Islet of Langerhans (tissue), 1 donor: ENCODE measurements at regions not wholly inside any gene's neighbourhood (a gene's known extent, or its start where the extent isn't known, plus 50 kb on each side); places are given as distances from the start of the nearest gene placed in this dataset.

Experiments used
- FAIRE-seq: peaks from one replicate; lab custom pipeline; 2011; peaks lifted over from hg19 to GRCh38; lab: Jason Lieb, UNC

DNA sequence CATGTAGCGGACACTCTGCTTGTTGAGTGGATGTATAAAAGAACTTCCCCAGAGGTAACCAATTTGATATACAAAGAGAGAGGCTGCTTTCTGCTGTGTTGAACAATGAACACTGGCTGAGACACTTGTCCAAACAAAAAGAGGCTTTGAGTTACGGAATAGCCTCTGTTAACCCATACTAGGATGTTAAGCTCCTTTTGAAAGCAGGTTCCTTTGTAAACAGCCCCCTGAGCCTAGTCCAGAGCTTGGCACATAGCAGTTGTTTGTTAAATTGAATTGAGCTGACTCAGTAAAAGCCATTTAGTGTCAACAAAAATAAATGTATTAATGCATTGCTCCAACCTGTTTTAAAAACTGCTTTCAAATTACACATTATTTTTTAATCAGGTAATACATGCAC lies 200.1 kb downstream of the MZT1 start:
- FAIRE-seq: no peak

GRCh38 chr13:72523593-72523992 lies 203.8 kb downstream of the MZT1 start:
- FAIRE-seq: no peak

DNA sequence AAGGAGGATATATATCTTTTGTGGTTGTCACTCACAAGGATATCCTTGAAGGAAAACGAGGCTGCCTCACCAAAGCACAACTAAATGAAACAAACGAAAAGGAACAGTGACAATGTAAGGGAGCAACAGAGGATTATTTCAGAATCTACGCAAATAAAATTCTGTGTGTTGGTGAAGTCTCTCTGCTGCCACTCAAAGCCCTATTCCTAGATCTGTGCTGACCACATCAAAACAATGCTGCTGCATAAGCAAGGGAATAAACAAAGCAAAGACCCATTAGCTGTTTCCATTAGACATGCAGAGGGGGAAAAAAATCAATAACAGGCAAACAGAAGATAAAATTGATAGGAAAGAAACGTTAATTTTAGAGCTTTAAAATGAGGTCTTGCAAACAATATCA lies 204.4 kb downstream of the MZT1 start:
- FAIRE-seq: no peak

DNA sequence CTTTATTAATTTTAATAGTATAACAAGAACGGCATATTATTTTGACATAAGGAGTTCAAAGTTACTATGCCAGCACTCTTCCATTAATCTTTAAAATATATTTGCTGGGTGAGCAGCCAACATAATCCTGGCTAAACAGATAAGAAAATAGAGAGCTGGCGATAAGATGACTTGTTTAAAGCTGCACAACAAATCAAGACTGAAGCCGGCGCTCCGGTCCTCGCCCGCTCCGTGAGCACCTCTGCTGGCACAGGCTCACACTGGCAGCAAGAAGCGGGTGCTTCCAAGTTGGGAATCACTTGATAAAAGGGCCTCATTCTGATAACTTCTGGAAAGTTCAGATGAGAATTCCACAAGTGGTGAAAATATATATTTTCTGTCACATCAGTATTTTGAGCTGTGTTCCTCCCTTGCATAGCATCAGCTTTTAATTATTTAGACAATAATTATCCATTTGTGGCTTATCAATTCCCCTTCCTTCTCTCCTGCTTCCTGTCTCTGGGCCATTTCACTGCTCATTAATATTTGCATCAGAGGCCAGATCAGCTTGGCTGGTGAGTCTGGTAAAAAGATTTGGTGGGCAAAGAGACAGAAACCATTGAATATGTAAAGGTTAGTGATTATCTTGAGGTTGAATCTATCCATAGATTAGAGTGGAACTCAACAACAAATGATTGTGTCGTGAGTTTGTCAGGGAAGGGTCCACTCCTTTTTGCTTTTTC lies 205.3 kb downstream of the MZT1 start:
- FAIRE-seq: no peak

DNA sequence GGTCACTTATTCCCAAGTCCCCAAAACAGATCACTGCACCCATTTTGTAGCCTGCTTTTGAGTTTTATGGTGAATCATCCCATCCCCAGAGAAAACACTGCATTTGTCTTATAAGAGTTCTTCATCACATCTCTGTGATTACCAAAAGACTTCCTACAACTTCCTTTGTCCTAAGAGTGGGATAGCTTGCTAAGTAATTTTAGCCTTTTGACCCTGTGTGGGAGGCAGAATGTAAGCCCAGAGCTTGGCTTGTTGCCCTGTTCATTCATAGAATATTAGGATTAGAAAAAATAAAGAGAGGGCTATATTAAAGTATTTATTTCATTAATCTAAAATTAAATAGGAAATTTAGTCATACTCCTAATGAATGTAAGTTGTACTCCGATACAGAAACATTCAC lies 213.3 kb downstream of the MZT1 start:
- no peak for FAIRE-seq

DNA sequence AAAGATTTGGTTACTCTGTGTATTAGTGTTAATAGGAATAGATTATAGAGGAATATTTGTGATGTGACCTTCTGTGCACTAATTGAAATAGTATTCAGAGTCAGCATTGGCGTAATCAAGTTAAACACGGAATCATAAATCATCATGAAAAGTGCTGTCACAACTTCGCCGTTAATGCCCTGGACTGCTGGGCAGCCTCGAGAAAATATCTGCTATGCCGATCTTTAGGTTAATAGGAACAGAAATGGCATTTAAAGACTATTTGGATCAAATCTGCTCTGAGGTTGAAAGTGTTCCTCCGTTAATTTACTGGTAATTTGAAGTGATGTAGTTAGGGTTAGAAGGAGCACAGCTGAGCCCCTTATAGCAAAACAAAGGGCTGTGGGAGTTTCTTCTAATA lies 219.0 kb downstream of the MZT1 start:
- no peak for FAIRE-seq

GRCh38 chr13:72507416-72508199 lies 219.8 kb downstream of the MZT1 start:
- FAIRE-seq: peak; percentile 70

GRCh38 chr13:72506706-72507105 lies 220.7 kb downstream of the MZT1 start:
- no peak for FAIRE-seq

GRCh38 chr13:72505376-72505775 lies 222.1 kb downstream of the MZT1 start:
- no peak for FAIRE-seq

DNA sequence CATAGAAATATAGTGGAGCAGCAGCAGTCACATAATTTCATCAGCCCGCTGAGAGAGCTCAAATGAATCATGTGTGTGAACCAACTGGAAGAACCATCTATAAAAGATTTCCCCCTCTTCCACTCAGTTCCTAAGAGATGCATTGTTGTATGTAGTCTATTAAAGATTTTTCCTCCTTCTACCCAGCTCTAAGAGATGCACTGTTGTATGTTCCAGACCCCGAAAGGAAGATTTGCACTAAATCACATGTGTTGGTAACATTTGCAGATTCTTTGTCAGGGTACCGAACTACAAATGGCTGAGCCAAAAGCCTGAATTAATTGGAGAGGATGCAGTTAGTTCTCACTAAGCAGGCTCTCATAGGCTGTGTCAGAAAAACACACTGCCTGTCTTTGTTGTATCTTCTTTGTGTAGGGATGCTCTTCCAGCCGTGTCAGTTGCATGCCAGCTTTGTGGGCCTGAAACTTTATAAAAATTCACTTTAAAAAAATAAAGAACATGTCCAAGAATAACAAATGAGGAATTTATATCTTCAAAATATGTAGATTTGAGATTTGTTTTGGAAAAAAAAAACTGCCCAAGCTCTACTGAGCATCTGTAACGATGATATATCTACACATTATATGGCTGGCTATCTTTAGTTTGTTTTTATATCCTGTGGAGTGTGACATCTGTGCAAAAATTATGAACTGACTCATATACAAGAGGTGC lies 223.1 kb downstream of the MZT1 start:
- no peak for FAIRE-seq

DNA sequence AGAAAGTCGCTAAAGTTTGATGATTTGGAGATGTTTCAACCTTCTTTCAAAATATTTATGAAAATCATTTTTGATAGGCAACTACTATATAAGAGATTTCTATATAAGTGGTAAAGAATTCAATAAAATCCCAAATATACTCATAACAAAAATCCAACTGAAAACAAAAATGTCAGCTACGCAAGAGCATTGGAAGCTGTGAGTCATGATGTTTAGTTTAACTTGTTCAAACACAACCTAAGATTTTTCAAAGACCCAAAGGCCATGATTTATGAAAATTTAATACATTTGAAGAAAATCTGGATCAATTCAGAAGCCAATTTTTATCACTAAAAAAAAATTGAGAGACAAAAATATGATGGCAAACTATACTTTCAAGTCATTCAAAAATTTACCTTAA lies 226.6 kb downstream of the MZT1 start:
- no peak for FAIRE-seq

DNA sequence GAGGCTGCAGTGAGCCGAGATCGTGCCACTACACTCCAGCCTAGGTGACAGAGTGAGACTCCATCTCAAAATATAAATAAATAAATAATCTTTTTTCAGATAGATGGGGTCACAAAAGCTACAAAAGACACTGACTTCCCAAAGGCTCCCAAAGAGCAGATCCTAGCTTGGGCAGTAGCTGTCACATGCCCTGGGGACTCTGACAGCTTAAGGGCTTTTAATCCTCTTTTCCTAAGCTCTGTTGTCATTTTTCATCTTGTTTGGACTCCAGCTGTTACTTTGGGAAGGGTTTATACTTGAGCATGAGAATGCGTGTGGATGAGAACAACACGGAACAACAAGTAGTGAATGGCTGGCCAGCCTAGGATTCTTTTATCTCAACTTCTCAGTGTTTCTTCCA lies 231.7 kb downstream of the MZT1 start:
- FAIRE-seq: no peak

DNA sequence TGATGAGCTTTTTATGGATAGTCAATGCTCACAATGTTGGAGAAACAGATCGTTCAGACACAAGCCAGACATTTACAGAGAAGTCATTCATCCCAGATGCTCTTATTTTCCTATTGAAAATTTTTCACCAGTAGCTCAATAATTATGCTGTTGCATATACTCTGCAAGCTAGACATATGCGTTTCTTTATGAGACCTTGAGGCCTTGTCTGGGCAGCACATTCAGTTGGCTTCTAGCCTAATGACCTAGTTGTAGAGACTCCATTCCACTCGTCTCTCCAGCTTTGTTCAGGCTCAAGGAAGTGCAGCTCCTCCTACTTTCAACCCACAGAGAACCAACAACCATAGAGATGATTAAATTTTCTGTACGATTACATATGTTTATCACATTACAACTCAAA lies 237.7 kb downstream of the MZT1 start:
- no peak for FAIRE-seq

GRCh38 chr13:72473321-72473720 lies 254.1 kb downstream of the MZT1 start:
- no peak for FAIRE-seq

DNA sequence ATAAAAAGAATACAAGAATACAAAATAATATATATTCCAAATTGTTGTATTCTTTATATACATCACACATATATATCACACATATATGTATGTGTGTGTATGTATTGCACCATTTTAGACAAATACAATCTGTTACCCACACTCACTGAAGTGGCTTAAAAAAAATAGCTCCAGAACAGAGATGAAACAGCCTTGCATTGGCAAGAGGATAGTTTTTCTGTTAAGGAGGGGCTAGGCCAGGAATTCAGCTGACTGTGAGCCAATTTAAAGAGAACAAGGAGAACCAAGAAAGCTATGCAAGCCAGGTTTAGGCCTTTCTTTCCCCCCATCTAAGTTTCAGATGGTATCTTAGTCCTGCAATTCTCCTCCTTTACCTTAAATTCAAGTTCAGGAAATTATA lies 257.5 kb downstream of the MZT1 start:
- no peak for FAIRE-seq

GRCh38 chr13:72463561-72463960 lies 263.9 kb downstream of the MZT1 start:
- no peak for FAIRE-seq

DNA sequence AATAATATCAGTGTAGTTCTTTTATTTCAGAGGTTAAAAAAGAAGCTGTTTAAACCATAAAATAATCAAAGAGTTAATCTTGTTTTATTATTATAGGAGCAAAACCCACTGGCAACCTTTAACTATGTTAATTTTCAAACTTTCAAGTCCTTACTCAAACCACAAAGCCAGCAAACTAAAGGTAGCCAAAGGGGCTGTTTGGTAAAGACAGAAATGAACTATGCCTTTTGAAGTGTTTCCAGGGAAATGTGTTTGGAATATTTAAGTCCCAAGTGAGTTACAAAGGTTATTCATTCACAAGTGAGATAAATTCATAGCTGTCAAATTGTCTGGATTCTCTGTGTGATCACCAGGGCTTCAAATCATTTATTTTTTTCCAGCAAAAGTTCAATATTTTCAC lies 264.7 kb downstream of the MZT1 start:
- FAIRE-seq: no peak

DNA sequence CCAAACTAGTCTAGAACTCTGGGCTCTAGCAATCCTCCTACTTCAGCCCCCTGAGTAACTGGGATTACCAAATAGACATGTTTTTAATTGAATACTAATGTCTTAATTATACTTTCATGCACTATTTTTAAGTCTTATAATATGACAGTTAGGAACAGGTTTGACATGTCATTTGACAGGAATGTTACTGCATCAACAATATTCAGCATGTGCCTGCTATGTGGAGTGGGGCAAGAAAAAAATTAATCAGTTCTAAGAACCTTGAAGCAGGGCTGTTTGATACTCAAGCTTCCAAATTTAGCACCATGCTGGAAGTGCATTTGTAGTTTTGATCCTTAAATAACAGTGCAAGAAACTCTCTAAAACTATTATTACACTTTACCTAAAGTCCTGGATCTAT lies 265.3 kb downstream of the MZT1 start:
- FAIRE-seq: no peak

DNA sequence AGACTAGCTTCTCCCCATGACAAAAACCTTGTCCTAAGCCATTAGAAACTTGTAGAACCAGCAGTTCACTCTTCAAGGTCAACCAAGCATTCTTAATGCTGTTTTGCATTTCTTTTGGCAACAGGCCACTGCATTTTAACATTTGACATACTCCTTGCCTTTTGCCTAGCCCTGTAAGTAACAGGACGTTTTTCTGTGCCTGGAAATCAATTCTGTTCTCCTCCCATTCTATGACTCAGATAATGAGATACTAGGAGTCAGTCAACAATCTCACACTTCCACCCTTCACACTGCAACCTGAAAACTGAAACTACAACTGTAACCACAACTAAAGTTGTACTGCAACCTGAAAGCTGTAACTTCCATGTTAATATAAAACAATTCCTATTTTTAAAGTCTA lies 268.7 kb downstream of the MZT1 start:
- no peak for FAIRE-seq

DNA sequence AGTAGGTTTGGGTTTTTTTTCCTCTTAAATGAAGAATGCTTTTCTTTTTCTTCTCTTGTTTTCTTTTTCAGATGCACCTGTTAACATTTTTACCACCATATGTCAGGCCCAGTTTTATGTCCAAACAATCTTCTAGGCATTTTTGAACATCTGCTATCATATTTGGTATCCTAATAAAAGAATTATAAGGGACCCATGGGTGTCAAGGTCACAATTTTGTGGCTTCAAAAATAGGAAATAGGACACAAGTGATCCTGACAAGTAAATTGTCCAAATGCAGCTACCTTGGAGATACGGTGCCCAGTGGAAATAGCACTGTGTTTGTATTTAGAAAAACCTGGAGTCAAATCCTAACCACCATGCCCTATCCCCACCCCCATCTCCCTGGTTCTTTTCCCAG lies 270.3 kb downstream of the MZT1 start:
- FAIRE-seq: no peak

DNA sequence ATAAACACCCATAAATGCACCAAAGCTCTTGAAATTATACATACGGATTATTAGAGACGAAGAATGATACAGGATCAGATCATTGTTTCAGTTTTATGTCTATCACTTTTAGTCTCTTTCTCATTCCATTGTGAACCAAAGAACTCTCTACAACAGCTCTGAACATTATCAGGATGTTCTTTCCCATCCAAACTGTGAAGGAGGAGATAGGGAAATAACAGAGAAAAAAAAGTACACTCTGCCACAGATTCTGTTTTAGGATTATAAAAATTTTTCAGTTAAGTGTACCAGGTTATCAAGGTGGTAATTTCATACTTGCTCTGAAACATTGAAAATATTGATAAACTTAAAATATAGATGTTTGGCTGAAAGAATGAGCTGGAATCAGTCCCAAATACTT lies 270.9 kb downstream of the MZT1 start:
- FAIRE-seq: no peak

GRCh38 chr13:72453161-72453560 lies 274.3 kb downstream of the MZT1 start:
- FAIRE-seq: no peak

DNA sequence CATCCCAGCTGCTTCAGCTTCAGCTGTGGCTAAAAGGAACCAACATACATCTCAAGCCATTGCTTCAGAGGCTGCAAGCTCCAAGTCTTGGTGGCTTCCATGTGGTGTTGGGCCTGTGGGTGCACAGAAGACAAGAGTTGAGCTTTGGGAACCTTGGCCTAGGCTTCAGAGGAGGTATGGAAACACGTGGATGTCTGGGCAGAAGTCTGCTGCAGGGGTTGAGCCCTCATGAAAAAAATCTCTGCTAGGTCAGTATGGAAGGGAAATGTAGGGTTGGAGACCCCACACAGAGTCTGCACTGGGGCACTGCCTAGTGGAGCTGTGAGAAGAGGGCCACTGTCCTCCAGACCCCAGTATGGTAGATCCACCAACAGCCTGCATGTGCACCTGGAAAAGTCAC lies 279.3 kb downstream of the MZT1 start:
- no peak for FAIRE-seq
